ENCODE measurements at regions not wholly inside any gene's neighbourhood (a gene's known extent, or its start where the extent isn't known, plus 50 kb on each side); places are given as distances from the start of the nearest gene placed in this dataset.

GRCh38 chr2:144015036-144015435 is 504.9 kb downstream of the ZEB2 start (continued):
- TF ChIP-seq CHAMP1 (IDR thresholded peaks at IDR 0.05) (no peak), CEBPG (CRISPR knock-in tag; IDR thresholded peaks at IDR 0.05) (no peak), CEBPG (tag; conservative IDR thresholded peaks at IDR 0.05 in 1 of 2, IDR thresholded peaks at IDR 0.05 in 1 of 2) (no peak), ZNF785 (CRISPR knock-in tag; IDR thresholded peaks at IDR 0.05) (no peak), MTA3 (IDR thresholded peaks at IDR 0.05; ENCODE audit: borderline replicate concordance) (no peak), CBX3 (IDR thresholded peaks at IDR 0.05; ENCODE audit: borderline replicate concordance in 1 of 2, low read length in 2 of 2) (no peak), PURB (CRISPR knock-in tag; IDR thresholded peaks at IDR 0.05; ENCODE audit: low read depth) (no peak), GATAD2A (IDR thresholded peaks at IDR 0.05) (no peak)

GRCh38 chr2:144014103-144014502 is 505.8 kb downstream of the ZEB2 start:
- WGBS (ENCODE audit: insufficient coverage, low coverage, missing lambda C conversion rate), result 77% methylated on average over 5 of the region's 5 CpGs
- in situ Hi-C loops (cut with MboI), result no loop called here
- FAIRE-seq, result no peak
- Histone ChIP-seq H3K4me3 (no peak overlapping the region), H3K4me1 (replicated peaks in 1 of 2; ENCODE audit: control insufficient read depth in 2 of 2, insufficient read depth in 2 of 2, low read length in 2 of 2) (no peaks in the 10 kb centered on the region), H3K27me3 (ENCODE audit: control insufficient read depth in 2 of 2, insufficient read depth in 2 of 2, low read length in 2 of 2) (no peaks in the 10 kb centered on the region), H3K4me2 (ENCODE audit: insufficient read depth, low read length) (no peak overlapping the region), H3K9ac (ENCODE audit: insufficient read depth in 1 of 2, low read depth in 2 of 2, low read length in 2 of 2) (no peak overlapping the region), H2AFZ (ENCODE audit: low read depth, low read length) (no peak overlapping the region), H3K79me2 (ENCODE audit: control insufficient read depth, insufficient read depth, low read length) (no peaks in the 10 kb centered on the region), H3K36me3 (ENCODE audit: control insufficient read depth, insufficient read depth, low read length) (no peaks in the 10 kb centered on the region), H3K9me1 (ENCODE audit: control insufficient read depth, insufficient read depth, low read length) (no peaks in the 10 kb centered on the region), H4K20me1 (replicated peaks; ENCODE audit: control insufficient read depth, insufficient read depth, low read length) (no peaks in the 10 kb centered on the region), H3K9me3 (replicated peaks; ENCODE audit: control insufficient read depth, insufficient read depth, low read depth, low read length) (no peaks in the 10 kb centered on the region), H3K27ac (ENCODE audit: extremely low read depth, low read depth, low read length) (no peak overlapping the region)
- ChIA-PET CTCF (ENCODE audit: low intra/inter-chr PET ratio) (interaction anchor here (0.6 kb wide), 1 partner anchor 29 kb away, joined by 3 read pairs; no protein-coding TSS in a partner anchor), POLR2A (no interaction called here)
- intact Hi-C loops (cut with micrococcal nuclease), result no loop called here
- no peak for DNase-seq (ENCODE audit: extremely low read depth in 1 of 4, low spot score in 3 of 4)
- BruUV-seq (replicated peaks), result no TSS peak
- ATAC-seq, result no peak
- no peak for TF ChIP-seq HMGXB4 (CRISPR knock-in tag; IDR thresholded peaks at IDR 0.05)
- TF ChIP-seq YY1 (IDR thresholded peaks at IDR 0.05; ENCODE audit: borderline replicate concordance in 1 of 3, control insufficient read depth in 1 of 3, extremely low read depth in 1 of 3, insufficient read depth in 3 of 3, insufficient read length in 1 of 3, insufficient replicate concordance in 2 of 3, low read depth in 1 of 3, low read length in 2 of 3), result no peak
- no peak for TF ChIP-seq RAD51 (IDR thresholded peaks at IDR 0.05; ENCODE audit: borderline replicate concordance, low read depth)
- no peak for TF ChIP-seq SIRT6 (IDR thresholded peaks at IDR 0.05; ENCODE audit: low read depth, low read length)
- TF ChIP-seq WHSC1 (IDR thresholded peaks at IDR 0.05; ENCODE audit: low read length), result no peak
- no peak for TF ChIP-seq ZBTB12 (CRISPR knock-in tag; IDR thresholded peaks at IDR 0.05)
- no peak for TF ChIP-seq PHB (CRISPR knock-in tag; IDR thresholded peaks at IDR 0.05)
- TF ChIP-seq BCL6 (CRISPR knock-in tag; IDR thresholded peaks at IDR 0.05), result no peak
- no peak for TF ChIP-seq EZH2 (IDR thresholded peaks at IDR 0.05; ENCODE audit: borderline replicate concordance, low read depth, low read length)
